ENCODE measurements at regions not wholly inside any gene's neighbourhood (a gene's known extent, or its start where the extent isn't known, plus 50 kb on each side); places are given as distances from the start of the nearest gene placed in this dataset.

DNA sequence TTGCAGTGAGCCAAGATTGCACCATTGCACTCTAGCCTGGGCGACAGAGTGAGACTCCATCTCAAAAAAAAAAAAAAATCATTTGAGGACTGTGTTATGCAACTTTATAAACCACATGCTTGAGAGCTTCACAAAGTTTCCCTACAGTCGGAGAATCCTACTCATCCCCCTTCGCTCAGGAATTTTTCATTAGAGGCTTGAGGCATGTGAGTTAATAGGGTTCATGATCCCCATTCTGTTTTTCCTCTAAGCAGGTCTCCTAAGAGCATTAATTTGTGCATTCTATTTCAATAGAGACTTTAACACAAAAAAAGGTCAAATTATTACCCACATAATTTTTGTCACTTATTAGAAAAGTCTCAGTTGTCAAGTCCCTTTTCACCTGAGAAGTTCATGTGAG, 103.7 kb upstream of the SOX4 start:
- CTCF ChIA-PET, result interaction anchor here (0.6 kb wide), 1 partner anchor 29 kb away, joined by 3 read pairs; no protein-coding TSS in a partner anchor
- H3K4me1 Mint-ChIP-seq, result no peaks in the 10 kb centered on the region

GRCh38 chr6:21491955-21492354, 101.6 kb upstream of the SOX4 start:
- Mint-ChIP-seq H3K27ac (no peak overlapping the region), H3K27me3 (no peaks in the 10 kb centered on the region), H3K36me3 (ENCODE audit: low read depth) (no peaks in the 10 kb centered on the region), H3K4me3 (no peak overlapping the region), H3K4me1 (no peaks in the 10 kb centered on the region), H3K9me3 (no peaks in the 10 kb centered on the region)
- DNase-seq, result no peak
- POLR2A ChIA-PET, result no interaction called here
- CTCF ChIA-PET, result no interaction called here

More for the DNA sequence above, 103.7 kb upstream of the SOX4 start:
- no peak for DNase-seq
- Mint-ChIP-seq H3K27me3 (no peaks in the 10 kb centered on the region), H3K36me3 (ENCODE audit: low read depth) (no peaks in the 10 kb centered on the region), H3K4me3 (no peak overlapping the region), H3K9me3 (no peaks in the 10 kb centered on the region), H3K27ac (no peak overlapping the region)
- POLR2A ChIA-PET, result no interaction called here

DNA sequence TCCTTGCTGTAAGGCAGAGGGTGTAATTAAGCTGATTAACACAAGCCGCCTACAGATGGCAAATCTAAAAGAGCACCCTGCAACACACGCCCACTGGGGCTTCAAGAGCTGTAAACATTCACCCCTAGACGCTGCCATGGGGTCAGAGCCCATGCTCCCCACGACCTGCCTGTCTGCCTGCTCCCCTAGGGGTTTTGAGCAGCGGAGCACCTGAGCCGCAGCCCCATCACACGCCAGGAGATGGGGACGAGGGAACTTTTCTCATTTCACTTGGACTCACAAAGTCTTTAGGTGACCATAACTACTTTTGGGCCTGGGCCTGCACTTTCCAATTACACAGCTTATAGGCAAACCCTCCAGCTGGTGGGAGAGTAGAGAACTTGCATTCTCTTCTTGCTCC, 99.0 kb upstream of the SOX4 start:
- Mint-ChIP-seq H3K4me3 (no peak overlapping the region), H3K27me3 (no peaks in the 10 kb centered on the region), H3K36me3 (ENCODE audit: low read depth) (no peaks in the 10 kb centered on the region), H3K9me3 (no peaks in the 10 kb centered on the region), H3K4me1 (no peaks in the 10 kb centered on the region), H3K27ac (no peak overlapping the region)
- DNase-seq, result no peak
- CTCF ChIA-PET, result no interaction called here
- POLR2A ChIA-PET, result no interaction called here

GRCh38 chr6:21496196-21496595, 97.4 kb upstream of the SOX4 start:
- CTCF ChIA-PET, result interaction anchor here (0.6 kb wide), 1 partner anchor 127 kb away, joined by 3 read pairs; no protein-coding TSS in a partner anchor
- no peaks in the 10 kb centered on the region for H3K4me1 Mint-ChIP-seq
- no peaks in the 10 kb centered on the region for H3K9me3 Mint-ChIP-seq
- no peak overlapping the region for H3K4me3 Mint-ChIP-seq
- H3K27me3 Mint-ChIP-seq, result no peaks in the 10 kb centered on the region
- DNase-seq, result no peak
- H3K36me3 Mint-ChIP-seq (ENCODE audit: low read depth), result no peaks in the 10 kb centered on the region
- POLR2A ChIA-PET, result no interaction called here
- H3K27ac Mint-ChIP-seq, result no peak overlapping the region

GRCh38 chr6:21496706-21497105, 96.8 kb upstream of the SOX4 start:
- CTCF ChIA-PET, result interaction anchor here (0.6 kb wide), 1 partner anchor 31 kb away, joined by 4 read pairs; no protein-coding TSS in a partner anchor
- Mint-ChIP-seq H3K9me3 (no peaks in the 10 kb centered on the region), H3K4me1 (no peaks in the 10 kb centered on the region), H3K36me3 (ENCODE audit: low read depth) (no peaks in the 10 kb centered on the region), H3K27ac (no peak overlapping the region), H3K27me3 (no peaks in the 10 kb centered on the region), H3K4me3 (no peak overlapping the region)
- DNase-seq, result no peak
- POLR2A ChIA-PET, result no interaction called here

GRCh38 chr6:21500314-21501020, 93.1 kb upstream of the SOX4 start:
- ChIA-PET POLR2A (no interaction called here), CTCF (interaction anchor here (1.1 kb wide), 1 partner anchor 27 kb away, joined by 3 read pairs; no protein-coding TSS in a partner anchor)
- H3K4me3 Mint-ChIP-seq, result no peak overlapping the region
- H3K27ac Mint-ChIP-seq, result no peak overlapping the region
- H3K36me3 Mint-ChIP-seq (ENCODE audit: low read depth), result no peaks in the 10 kb centered on the region
- no peak for DNase-seq
- H3K9me3 Mint-ChIP-seq, result no peaks in the 10 kb centered on the region
- H3K4me1 Mint-ChIP-seq, result no peaks in the 10 kb centered on the region
- no peaks in the 10 kb centered on the region for H3K27me3 Mint-ChIP-seq

DNA sequence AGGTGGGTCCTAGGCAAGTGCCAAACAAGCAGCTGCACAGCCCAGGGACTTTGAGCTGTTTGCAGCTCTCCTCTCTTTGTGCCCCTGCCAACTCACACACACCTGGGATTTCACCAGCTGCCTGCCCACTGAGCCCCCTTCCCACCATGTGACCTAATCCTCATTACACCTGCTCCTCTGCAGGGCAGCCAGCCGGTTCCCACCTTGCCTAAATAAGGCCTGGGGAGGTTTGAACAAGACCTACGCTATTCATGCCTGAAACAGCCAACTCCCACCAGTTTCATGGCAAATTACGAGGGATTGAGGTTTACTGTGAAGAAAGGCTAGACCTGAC, 92.6 kb upstream of the SOX4 start:
- DNase-seq, result no peak
- H3K4me1 Mint-ChIP-seq, result no peaks in the 10 kb centered on the region

GRCh38 chr6:21501815-21502214, 91.7 kb upstream of the SOX4 start:
- H3K9me3 Mint-ChIP-seq, result no peaks in the 10 kb centered on the region
- H3K36me3 Mint-ChIP-seq (ENCODE audit: low read depth), result no peaks in the 10 kb centered on the region
- H3K27me3 Mint-ChIP-seq, result no peaks in the 10 kb centered on the region
- no peak overlapping the region for H3K27ac Mint-ChIP-seq
- H3K4me3 Mint-ChIP-seq, result no peak overlapping the region
- ChIA-PET CTCF (interaction anchor here (1.1 kb wide), 1 partner anchor 28 kb away, joined by 3 read pairs; no protein-coding TSS in a partner anchor), POLR2A (no interaction called here)
- no peaks in the 10 kb centered on the region for H3K4me1 Mint-ChIP-seq
- no peak for DNase-seq

More for the DNA sequence above, 92.6 kb upstream of the SOX4 start:
- H3K27ac Mint-ChIP-seq, result no peak overlapping the region
- H3K9me3 Mint-ChIP-seq, result no peaks in the 10 kb centered on the region
- no peaks in the 10 kb centered on the region for H3K36me3 Mint-ChIP-seq (ENCODE audit: low read depth)
- H3K27me3 Mint-ChIP-seq, result no peaks in the 10 kb centered on the region
- CTCF ChIA-PET, result interaction anchor here (1.1 kb wide), 1 partner anchor 27 kb away, joined by 3 read pairs; no protein-coding TSS in a partner anchor
- POLR2A ChIA-PET, result no interaction called here
- no peak overlapping the region for H3K4me3 Mint-ChIP-seq

DNA sequence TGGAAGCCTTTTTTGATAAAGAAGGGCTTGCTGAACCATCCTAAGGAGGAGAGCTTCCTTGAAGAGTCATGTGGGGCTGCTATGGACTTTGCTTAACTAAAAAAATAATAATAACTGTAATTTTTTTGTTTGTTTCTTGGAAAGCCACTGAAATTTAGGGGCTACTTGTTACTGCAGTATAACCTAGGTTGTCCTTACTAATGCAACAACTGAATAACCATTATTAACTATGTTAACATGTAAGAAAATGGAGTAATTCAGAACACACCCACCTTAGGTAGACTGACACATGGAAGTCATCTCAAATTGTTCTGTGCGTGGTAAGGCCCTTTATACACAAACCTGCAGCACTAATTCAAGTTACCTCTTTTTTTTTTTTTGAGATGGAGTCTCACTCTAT, 90.9 kb upstream of the SOX4 start:
- no peak overlapping the region for H3K4me3 Mint-ChIP-seq
- H3K27ac Mint-ChIP-seq, result no peak overlapping the region
- no peaks in the 10 kb centered on the region for H3K9me3 Mint-ChIP-seq
- ChIA-PET CTCF (no interaction called here), POLR2A (no interaction called here)
- no peak for DNase-seq
- no peaks in the 10 kb centered on the region for H3K27me3 Mint-ChIP-seq
- no peaks in the 10 kb centered on the region for H3K36me3 Mint-ChIP-seq (ENCODE audit: low read depth)
- H3K4me1 Mint-ChIP-seq, result no peaks in the 10 kb centered on the region

GRCh38 chr6:21504790-21505189, 88.8 kb upstream of the SOX4 start:
- Mint-ChIP-seq H3K27me3 (no peaks in the 10 kb centered on the region), H3K4me3 (no peak overlapping the region), H3K4me1 (no peaks in the 10 kb centered on the region), H3K36me3 (ENCODE audit: low read depth) (no peaks in the 10 kb centered on the region), H3K27ac (no peak overlapping the region), H3K9me3 (no peaks in the 10 kb centered on the region)
- ChIA-PET POLR2A (no interaction called here), CTCF (no interaction called here)
- no peak for DNase-seq

DNA sequence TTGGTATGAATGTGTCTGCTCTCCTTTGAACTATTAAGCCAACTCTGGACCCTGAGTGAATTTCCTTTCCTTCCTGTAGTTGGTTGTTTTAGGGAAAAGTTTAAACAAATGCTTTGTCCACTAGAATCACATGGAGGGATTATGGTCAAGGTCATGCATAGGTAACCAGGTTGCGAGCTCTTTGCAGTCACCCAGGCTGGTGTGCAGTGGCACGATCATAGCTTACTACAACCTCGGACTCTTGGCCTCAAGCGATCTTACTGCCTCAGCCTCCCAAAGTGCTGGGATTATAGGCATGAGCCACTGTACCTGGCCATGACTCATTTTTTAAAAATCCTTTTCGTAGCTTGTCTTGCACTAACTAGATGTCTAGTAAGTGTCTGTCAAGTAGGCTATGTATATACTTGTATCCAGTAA, 88.0 kb upstream of the SOX4 start:
- Mint-ChIP-seq H3K4me3 (no peak overlapping the region), H3K27me3 (no peaks in the 10 kb centered on the region), H3K27ac (no peak overlapping the region), H3K4me1 (no peaks in the 10 kb centered on the region), H3K9me3 (no peaks in the 10 kb centered on the region), H3K36me3 (ENCODE audit: low read depth) (no peaks in the 10 kb centered on the region)
- DNase-seq, result no peak
- ChIA-PET CTCF (interaction anchor here (0.6 to 1.1 kb wide), 2 partner anchors 64 to 895 kb away, joined by 3 read pairs; no protein-coding TSS in a partner anchor), POLR2A (no interaction called here)

GRCh38 chr6:21506126-21506525, 87.4 kb upstream of the SOX4 start:
- Mint-ChIP-seq H3K9me3 (no peaks in the 10 kb centered on the region), H3K4me1 (no peaks in the 10 kb centered on the region), H3K36me3 (ENCODE audit: low read depth) (no peaks in the 10 kb centered on the region), H3K27ac (no peak overlapping the region), H3K27me3 (no peaks in the 10 kb centered on the region), H3K4me3 (no peak overlapping the region)
- DNase-seq, result no peak
- ChIA-PET CTCF (interaction anchor here (0.6 to 1.1 kb wide), 2 partner anchors 64 to 894 kb away, joined by 3 read pairs; no protein-coding TSS in a partner anchor), POLR2A (no interaction called here)

- Mint-ChIP-seq H3K4me3 (no peak overlapping the region), H3K27ac (no peak overlapping the region), H3K27me3 (no peaks in the 10 kb centered on the region), H3K36me3 (ENCODE audit: low read depth) (no peaks in the 10 kb centered on the region), H3K4me1 (no peaks in the 10 kb centered on the region), H3K9me3 (no peaks in the 10 kb centered on the region)
- no peak for DNase-seq
- POLR2A ChIA-PET, result no interaction called here
- CTCF ChIA-PET, result interaction anchor here (0.6 kb wide), 2 partner anchors 208 to 269 kb away, joined by 3 to 6 read pairs; no protein-coding TSS in a partner anchor
These were observed 85.7 kb upstream of the SOX4 start for GRCh38 chr6:21507811-21508210.

- H3K4me1 Mint-ChIP-seq, result no peaks in the 10 kb centered on the region
- POLR2A ChIA-PET, result no interaction called here
- CTCF ChIA-PET, result interaction anchor here (0.6 kb wide), 1 partner anchor 112 kb away, joined by 5 read pairs; no protein-coding TSS in a partner anchor
- no peak for DNase-seq
- H3K4me3 Mint-ChIP-seq, result no peak overlapping the region
- H3K27ac Mint-ChIP-seq, result no peak overlapping the region
- H3K36me3 Mint-ChIP-seq (ENCODE audit: low read depth), result no peaks in the 10 kb centered on the region
- H3K27me3 Mint-ChIP-seq, result no peaks in the 10 kb centered on the region
- H3K9me3 Mint-ChIP-seq, result no peaks in the 10 kb centered on the region
These were observed 84.8 kb upstream of the SOX4 start for GRCh38 chr6:21508753-21509152.
